ENCODE measurements at regions not wholly inside any gene's neighbourhood (a gene's known extent, or its start where the extent isn't known, plus 50 kb on each side); places are given as distances from the start of the nearest gene placed in this dataset.
"Not testable (repeated sequence)": the region's sequence is repeated elsewhere in the genome, so short reads cannot be mapped to it uniquely, and the experiment has no call there.

- Mint-ChIP-seq H3K27ac (ENCODE audit: low read depth, unreplicated experiment) (no peak overlapping the region), H3K4me1 (ENCODE audit: insufficient read depth, unreplicated experiment) (peaks cover 17% of the 10 kb centered on the region), H3K27me3 (ENCODE audit: insufficient read depth, unreplicated experiment) (peaks cover 41% of the 10 kb centered on the region), H3K9me3 (ENCODE audit: unreplicated experiment) (no peaks in the 10 kb centered on the region), H3K4me3 (ENCODE audit: unreplicated experiment) (no peak overlapping the region), H3K36me3 (ENCODE audit: insufficient read depth, unreplicated experiment) (no peaks in the 10 kb centered on the region)
- intact Hi-C loops (cut with micrococcal nuclease), result loop anchor here (10.0 kb wide), 1 partner anchor 311 kb away; no protein-coding TSS in a partner anchor
- no peak for DNase-seq (ENCODE audit: unreplicated experiment)
- CTCF ChIA-PET, result no interaction called here
- BruUV-seq (replicated peaks), result no TSS peak
- no peak for TF ChIP-seq CTCF (IDR thresholded peaks at IDR 0.05; ENCODE audit: unreplicated experiment)
- POLR2A ChIA-PET, result interaction anchor here (1.1 kb wide), 1 partner anchor 316 kb away, joined by 3 read pairs; no protein-coding TSS in a partner anchor
Observed at GRCh38 chrX:46165411-46165810, 379.8 kb downstream of the ZNF674 start.

DNA sequence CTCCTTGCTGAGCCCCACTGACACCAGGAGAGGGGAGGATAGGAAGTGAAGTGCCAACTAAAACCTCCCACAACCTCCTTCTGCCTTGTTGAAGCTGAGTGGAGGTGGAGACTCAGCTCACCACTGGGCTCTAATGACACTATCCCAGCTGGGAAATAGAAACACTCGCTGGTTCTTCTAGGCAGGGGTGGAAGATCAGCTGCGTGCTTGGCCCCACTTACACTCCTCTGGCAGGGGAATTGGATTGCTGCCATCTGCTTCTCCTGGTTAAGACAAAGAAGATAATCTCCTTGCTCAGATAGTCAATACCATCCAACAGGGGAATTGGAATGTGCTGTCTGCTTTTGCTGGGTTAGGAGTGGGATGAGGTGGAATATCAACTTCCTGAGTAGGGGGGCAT, 392.5 kb downstream of the ZNF674 start:
- ChIA-PET POLR2A (no interaction called here), CTCF (no interaction called here)
- Mint-ChIP-seq H3K27ac (ENCODE audit: low read depth, unreplicated experiment) (no peak overlapping the region), H3K4me3 (ENCODE audit: unreplicated experiment) (no peak overlapping the region), H3K36me3 (ENCODE audit: insufficient read depth, unreplicated experiment) (no peaks in the 10 kb centered on the region), H3K27me3 (ENCODE audit: insufficient read depth, unreplicated experiment) (peaks cover 48% of the 10 kb centered on the region), H3K4me1 (ENCODE audit: insufficient read depth, unreplicated experiment) (no peaks in the 10 kb centered on the region), H3K9me3 (ENCODE audit: unreplicated experiment) (no peaks in the 10 kb centered on the region)
- intact Hi-C loops (cut with micrococcal nuclease), result no loop called here
- no TSS peak for BruUV-seq (replicated peaks)
- no peak for TF ChIP-seq CTCF (IDR thresholded peaks at IDR 0.05; ENCODE audit: unreplicated experiment)
- no peak for DNase-seq (ENCODE audit: unreplicated experiment)

DNA sequence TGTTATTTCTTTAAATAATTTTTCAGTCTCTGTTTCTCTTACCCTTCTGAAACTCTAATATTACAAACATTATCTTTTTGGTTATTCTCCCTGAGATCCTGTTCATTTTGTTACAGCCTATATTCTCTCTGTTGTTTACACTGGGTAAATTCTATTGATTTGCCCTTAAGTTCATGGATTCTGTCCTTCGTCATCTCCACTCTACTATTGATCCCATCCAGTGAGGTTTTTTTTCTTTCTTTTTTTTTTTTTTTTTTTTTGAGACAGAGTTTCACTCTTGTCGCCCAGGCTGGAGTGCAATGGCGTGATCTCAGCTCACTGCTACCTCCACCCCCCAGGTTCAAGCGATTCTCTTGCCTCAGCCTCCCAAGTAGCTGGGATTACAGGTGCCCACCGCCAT, 393.9 kb downstream of the ZNF674 start:
- H3K9me3 Mint-ChIP-seq (ENCODE audit: unreplicated experiment); H3K4me1 Mint-ChIP-seq (ENCODE audit: insufficient read depth, unreplicated experiment); intact Hi-C loops (cut with micrococcal nuclease); H3K36me3 Mint-ChIP-seq (ENCODE audit: insufficient read depth, unreplicated experiment); POLR2A ChIA-PET; DNase-seq (ENCODE audit: unreplicated experiment); H3K4me3 Mint-ChIP-seq (ENCODE audit: unreplicated experiment); CTCF ChIA-PET; BruUV-seq (replicated peaks); H3K27ac Mint-ChIP-seq (ENCODE audit: low read depth, unreplicated experiment): not testable (repeated sequence)
- peaks cover 35% of the 10 kb centered on the region for H3K27me3 Mint-ChIP-seq (ENCODE audit: insufficient read depth, unreplicated experiment)

GRCh38 chrX:46144566-46144965, 400.7 kb downstream of the ZNF674 start:
- H3K9me3 Mint-ChIP-seq (ENCODE audit: unreplicated experiment), result no peaks in the 10 kb centered on the region
- peaks cover 13% of the 10 kb centered on the region for H3K27me3 Mint-ChIP-seq (ENCODE audit: insufficient read depth, unreplicated experiment)
- ChIA-PET CTCF (no interaction called here), POLR2A (no interaction called here)
- no peak for TF ChIP-seq CTCF (IDR thresholded peaks at IDR 0.05; ENCODE audit: unreplicated experiment)
- H3K4me3 Mint-ChIP-seq (ENCODE audit: unreplicated experiment), result no peak overlapping the region
- H3K27ac Mint-ChIP-seq (ENCODE audit: low read depth, unreplicated experiment), result no peak overlapping the region
- H3K4me1 Mint-ChIP-seq (ENCODE audit: insufficient read depth, unreplicated experiment), result no peaks in the 10 kb centered on the region
- no peaks in the 10 kb centered on the region for H3K36me3 Mint-ChIP-seq (ENCODE audit: insufficient read depth, unreplicated experiment)
- BruUV-seq (replicated peaks), result no TSS peak
- no peak for DNase-seq (ENCODE audit: unreplicated experiment)
- intact Hi-C loops (cut with micrococcal nuclease), result no loop called here

DNA sequence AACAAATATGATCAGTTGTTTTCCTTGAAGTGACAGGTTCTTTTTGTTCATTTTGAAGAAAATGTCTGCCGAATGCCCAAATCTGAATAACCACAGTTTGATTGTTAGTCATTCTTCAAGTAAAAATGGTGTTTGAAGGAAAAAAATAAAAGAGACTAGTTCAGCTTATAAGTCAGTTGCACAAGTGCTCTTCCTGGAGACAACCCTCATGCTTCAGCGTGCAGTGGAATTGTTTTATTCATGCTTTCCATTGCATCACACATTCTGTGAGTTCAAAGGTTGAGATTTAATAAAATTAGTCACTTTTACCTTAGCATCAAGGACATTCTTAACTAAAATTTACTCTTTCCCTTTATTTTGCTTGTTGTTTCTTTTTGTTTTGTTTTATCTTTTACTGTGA, 404.9 kb downstream of the ZNF674 start:
- no peaks in the 10 kb centered on the region for H3K9me3 Mint-ChIP-seq (ENCODE audit: unreplicated experiment)
- BruUV-seq (replicated peaks), result no TSS peak
- H3K36me3 Mint-ChIP-seq (ENCODE audit: insufficient read depth, unreplicated experiment), result no peaks in the 10 kb centered on the region
- no peaks in the 10 kb centered on the region for H3K4me1 Mint-ChIP-seq (ENCODE audit: insufficient read depth, unreplicated experiment)
- POLR2A ChIA-PET, result interaction anchor here (0.9 kb wide), 1 partner anchor 120 kb away, joined by 3 read pairs; no protein-coding TSS in a partner anchor
- H3K27me3 Mint-ChIP-seq (ENCODE audit: insufficient read depth, unreplicated experiment), result peaks cover 14% of the 10 kb centered on the region
- TF ChIP-seq CTCF (IDR thresholded peaks at IDR 0.05; ENCODE audit: unreplicated experiment), result no peak
- no peak for DNase-seq (ENCODE audit: unreplicated experiment)
- H3K4me3 Mint-ChIP-seq (ENCODE audit: unreplicated experiment), result no peak overlapping the region
- CTCF ChIA-PET, result no interaction called here
- intact Hi-C loops (cut with micrococcal nuclease), result no loop called here
- no peak overlapping the region for H3K27ac Mint-ChIP-seq (ENCODE audit: low read depth, unreplicated experiment)
